ENCODE measurements at regions not wholly inside any gene's neighbourhood (a gene's known extent, or its start where the extent isn't known, plus 50 kb on each side); places are given as distances from the start of the nearest gene placed in this dataset.

- Histone ChIP-seq H3K36me3 (ENCODE audit: insufficient read depth in 1 of 2, low read depth in 1 of 2) (no peaks in the 10 kb centered on the region), H3K4me3 (no peak overlapping the region), H3K27me3 (ENCODE audit: insufficient read depth in 3 of 3, low read length in 2 of 3) (no peaks in the 10 kb centered on the region), H3K9me3 (no peaks in the 10 kb centered on the region), H3K27ac (no peak overlapping the region), H3K4me1 (no peaks in the 10 kb centered on the region)
- DNase-seq: no peak
- no peak for ATAC-seq
- no peak for TF ChIP-seq CTCF (IDR thresholded peaks at IDR 0.05)
- 55 to 68% (median 56%) methylated on average over 8 of the region's 8 CpGs for WGBS, 3 donors
- intact Hi-C loops (cut with DNase I): no loop called here
Observed at GRCh38 chr10:1855911-1856310, 118.6 kb upstream of the ADARB2 start.

GRCh38 chr10:1854271-1854670, 116.9 kb upstream of the ADARB2 start:
- intact Hi-C loops (cut with DNase I): no loop called here

GRCh38 chr10:1853801-1854200, 116.5 kb upstream of the ADARB2 start:
- intact Hi-C loops (cut with DNase I): no loop called here
- H3K4me1 ChIP-seq: no peaks in the 10 kb centered on the region
- no peaks in the 10 kb centered on the region for H3K36me3 ChIP-seq (ENCODE audit: insufficient read depth in 1 of 2, low read depth in 1 of 2)
- WGBS, 3 donors: 93 to 95% (median 94%) methylated on average over 12 of the region's 12 CpGs
- no peak overlapping the region for H3K27ac ChIP-seq
- no peaks in the 10 kb centered on the region for H3K9me3 ChIP-seq
- DNase-seq (no peak), ATAC-seq (no peak)
- TF ChIP-seq CTCF (IDR thresholded peaks at IDR 0.05): no peak
- no peak overlapping the region for H3K4me3 ChIP-seq
- H3K27me3 ChIP-seq (ENCODE audit: insufficient read depth in 3 of 3, low read length in 2 of 3): no peaks in the 10 kb centered on the region

More at GRCh38 chr10:1854271-1854670, 116.9 kb upstream of the ADARB2 start:
- Histone ChIP-seq H3K4me3 (no peak overlapping the region), H3K27me3 (ENCODE audit: insufficient read depth in 3 of 3, low read length in 2 of 3) (no peaks in the 10 kb centered on the region), H3K9me3 (no peaks in the 10 kb centered on the region), H3K27ac (no peak overlapping the region), H3K4me1 (no peaks in the 10 kb centered on the region), H3K36me3 (ENCODE audit: insufficient read depth in 1 of 2, low read depth in 1 of 2) (no peaks in the 10 kb centered on the region)
- WGBS, 3 donors: 70 to 75% (median 75%) methylated on average over 7 of the region's 7 CpGs
- DNase-seq: no peak
- no peak for TF ChIP-seq CTCF (IDR thresholded peaks at IDR 0.05)
- ATAC-seq: no peak

- H3K9me3 ChIP-seq: no peaks in the 10 kb centered on the region
- no peak overlapping the region for H3K4me3 ChIP-seq
- no peak overlapping the region for H3K27ac ChIP-seq
- TF ChIP-seq CTCF (IDR thresholded peaks at IDR 0.05): no peak
- no peaks in the 10 kb centered on the region for H3K27me3 ChIP-seq (ENCODE audit: insufficient read depth in 3 of 3, low read length in 2 of 3)
- 88 to 92% (median 89%) methylated on average over 6 of the region's 6 CpGs for WGBS, 3 donors
- H3K36me3 ChIP-seq (ENCODE audit: insufficient read depth in 1 of 2, low read depth in 1 of 2): no peaks in the 10 kb centered on the region
- intact Hi-C loops (cut with DNase I): no loop called here
- no peaks in the 10 kb centered on the region for H3K4me1 ChIP-seq
- ATAC-seq (no peak), DNase-seq (no peak)
Observed at GRCh38 chr10:1852841-1853240, 115.5 kb upstream of the ADARB2 start.

- ATAC-seq: no peak
- H3K9me3 ChIP-seq: no peaks in the 10 kb centered on the region
- no peak overlapping the region for H3K27ac ChIP-seq
- H3K4me3 ChIP-seq: no peak overlapping the region
- WGBS, 3 donors: 90 to 94% (median 91%) methylated on average over 8 of the region's 8 CpGs
- no peak for DNase-seq
- H3K4me1 ChIP-seq: no peaks in the 10 kb centered on the region
- TF ChIP-seq CTCF (IDR thresholded peaks at IDR 0.05): no peak
- no peaks in the 10 kb centered on the region for H3K27me3 ChIP-seq (ENCODE audit: insufficient read depth in 3 of 3, low read length in 2 of 3)
- intact Hi-C loops (cut with DNase I): no loop called here
- H3K36me3 ChIP-seq (ENCODE audit: insufficient read depth in 1 of 2, low read depth in 1 of 2): no peaks in the 10 kb centered on the region
Observed at GRCh38 chr10:1851762-1852161, 114.4 kb upstream of the ADARB2 start.
